A549 (cell line): ENCODE measurements at regions not wholly inside any gene's neighbourhood (a gene's known extent, or its start where the extent isn't known, plus 50 kb on each side); places are given as distances from the start of the nearest gene placed in this dataset.
A peak's percentile ranks its signal among the peaks of the same experiment; 100 is the strongest.

Source experiments
- ATAC-seq, 2 experiments: fragments of 200-7000 bp in 1 of 2; fragments of >200 bp in 1 of 2; cut with Nextera tagmentation in 1 of 2; cut with Tn5 transposase in 1 of 2; 3 replicates each; pipeline versions ENCODE4 v1.8.0 to v1.9.1; 2018 to 2020; ENCODE audit warnings: mild to moderate bottlenecking in 1 of 2, moderate library complexity in 1 of 2
- CTCF ChIA-PET: fragments of 300-600 bp; sonication (Branson Sonifier 250); formaldehyde crosslinking; extraction: SDS; loops from one replicate; lab custom pipeline; 2021; ENCODE audit warnings: antibody characterized with exemption, inconsistent platforms; lab: Yijun Ruan, JAX
- POLR2A ChIA-PET: fragments of 350-600 bp; formaldehyde crosslinking; extraction: SDS; loops from one replicate; lab custom pipeline; 2021; ENCODE audit warnings: antibody characterized with exemption, inconsistent platforms; lab: Yijun Ruan, JAX
- DNase-seq, 2 experiments: peaks; one replicate each; pipeline versions ENCODE4 v3.0.0 to v3.0.0-alpha.2; 2011 to 2016; ENCODE audit warnings: low read depth in 1 of 2, low spot score in 1 of 2
- FAIRE-seq: peaks from 2 replicates; lab custom pipeline; 2011; peaks lifted over from hg19 to GRCh38; lab: Jason Lieb, UNC
- H3K27ac ChIP-seq, 2 experiments: fragments of >200 bp; sonication (Bioruptor Twin); formaldehyde crosslinking; 3 replicates each; pipeline ENCODE4 v1.5.1; 2016 to 2017
- H3K4me1 ChIP-seq: fragments of >200 bp; sonication (Bioruptor Twin); formaldehyde crosslinking; 3 replicates; pipeline ENCODE4 v1.6.1; 2016
- H3K4me2 ChIP-seq: fragments of >200 bp; sonication (Bioruptor Twin); formaldehyde crosslinking; 3 replicates; pipeline ENCODE4 v1.6.1; 2016
- H3K4me3 ChIP-seq: fragments of >200 bp; sonication (Bioruptor Twin); formaldehyde crosslinking; 3 replicates; pipeline ENCODE4 v1.5.1; 2016
- H3K9me3 ChIP-seq: fragments of >200 bp; sonication (Bioruptor Twin); formaldehyde crosslinking; 3 replicates; pipeline ENCODE4 v1.6.1; 2016
- CBX8 ChIP-seq: fragments of 200-600 bp; sonication (generic); IDR thresholded peaks from 2 replicates; pipeline ENCODE4 v1.6.1; 2016
- CHD2 ChIP-seq: fragments of 150-350 bp; IDR thresholded peaks from 2 replicates; pipeline ENCODE4 v1.6.1; 2014; ENCODE audit warnings: low read length; ENCODE audit not compliant: partially characterized antibody
- EHF ChIP-seq: fragments of 250-450 bp; sonication (Bioruptor Pico); IDR thresholded peaks from 2 replicates; pipeline ENCODE4 v1.5.0; 2020; ENCODE audit warnings: mild to moderate bottlenecking
- EP300 ChIP-seq, 2 experiments: fragments of >200 bp; sonication (Bioruptor Twin); formaldehyde crosslinking; IDR thresholded peaks; 2 replicates in 1 of 2; 3 replicates in 1 of 2; pipeline ENCODE4 v1.6.1; 2016 to 2017
- FOSB ChIP-seq: fragments of 250-450 bp; sonication (Bioruptor Pico); IDR thresholded peaks from 2 replicates; pipeline ENCODE4 v1.5.0; 2020; ENCODE audit warnings: mild to moderate bottlenecking, moderate library complexity
- FOXS1 ChIP-seq: fragments of 250-450 bp; sonication (Bioruptor Pico); IDR thresholded peaks from 2 replicates; pipeline ENCODE4 v1.5.0; 2020; ENCODE audit warnings: mild to moderate bottlenecking, moderate library complexity
- GATA3 ChIP-seq: IDR thresholded peaks from 2 replicates; pipeline ENCODE4 v1.6.1; 2012; ENCODE audit warnings: borderline replicate concordance
- JUN ChIP-seq, 2 experiments: fragments of >200 bp; sonication (Bioruptor Twin); formaldehyde crosslinking; IDR thresholded peaks; 2 replicates in 1 of 2; 3 replicates in 1 of 2; pipeline ENCODE4 v1.6.1; 2016 to 2017
- MAFK ChIP-seq: fragments of 450-650 bp; IDR thresholded peaks from 2 replicates; pipeline ENCODE4 v1.6.1; 2014; ENCODE audit not compliant: partially characterized antibody
- MAZ ChIP-seq: fragments of 150-350 bp; IDR thresholded peaks from 2 replicates; pipeline ENCODE4 v1.6.1; 2014; ENCODE audit warnings: antibody characterized with exemption, low read depth, low read length, borderline replicate concordance
- POLR2A ChIP-seq: IDR thresholded peaks from 2 replicates; pipeline ENCODE4 v1.6.1; 2012; ENCODE audit warnings: mild to moderate bottlenecking, low read length
- POLR2AphosphoS2 ChIP-seq: conservative IDR thresholded peaks from 2 replicates; pipeline ENCODE4 v1.6.1; 2012; ENCODE audit warnings: low read length, improper control_type of control experiment, inconsistent platforms
- RNF2 ChIP-seq: fragments of 200-600 bp; sonication (generic); IDR thresholded peaks from 2 replicates; pipeline ENCODE4 v1.6.1; 2016; ENCODE audit warnings: low read depth, mild to moderate bottlenecking, antibody characterized with exemption, moderate library complexity, borderline replicate concordance
- SMC3 ChIP-seq: fragments of >200 bp; sonication (Bioruptor Twin); formaldehyde crosslinking; IDR thresholded peaks from 3 replicates; pipeline ENCODE4 v1.6.1; 2018; ENCODE audit warnings: inconsistent platforms
- SREBF2 ChIP-seq: fragments of 450-650 bp; IDR thresholded peaks from 2 replicates; pipeline ENCODE4 v1.6.1; 2014; ENCODE audit warnings: mild to moderate bottlenecking, moderate library complexity
- ZNF302 ChIP-seq: fragments of 250-450 bp; sonication (Bioruptor Pico); IDR thresholded peaks from 2 replicates; pipeline ENCODE4 v1.9.0; 2021; ENCODE audit warnings: inconsistent platforms, mild to moderate bottlenecking, moderate library complexity
- WGBS: methylation state at CpG from one replicate; pipeline ENCODE4 v1.1.6; 2017; ENCODE audit errors: missing lambda C conversion rate; 5-methylcytosine and 5-hydroxymethylcytosine counted together
- TF ChIP-seq, protein P1 (sequence below): fragments of 250-450 bp; sonication (Bioruptor Pico); IDR thresholded peaks from 2 replicates; pipeline ENCODE4 v1.5.0; 2021; ENCODE audit warnings: mild to moderate bottlenecking, moderate library complexity, borderline replicate concordance
- TF ChIP-seq, protein P2 (sequence below): fragments of 250-450 bp; sonication (Bioruptor Pico); IDR thresholded peaks from 2 replicates; pipeline ENCODE4 v1.5.0; 2020; ENCODE audit warnings: low read depth, mild to moderate bottlenecking, moderate library complexity
- TF ChIP-seq, protein P3 (sequence below): fragments of >200 bp; sonication (Bioruptor Twin); formaldehyde crosslinking; IDR thresholded peaks from 3 replicates; pipeline ENCODE4 v1.5.1; 2016
- TF ChIP-seq, protein P4 (sequence below): fragments of >200 bp; sonication (Bioruptor Twin); formaldehyde crosslinking; IDR thresholded peaks from 2 replicates; pipeline ENCODE4 v1.6.1; 2016
- TF ChIP-seq, protein P5 (sequence below): IDR thresholded peaks from 2 replicates; pipeline ENCODE4 v1.6.1; 2012; ENCODE audit warnings: low read depth, borderline replicate concordance

DNA sequence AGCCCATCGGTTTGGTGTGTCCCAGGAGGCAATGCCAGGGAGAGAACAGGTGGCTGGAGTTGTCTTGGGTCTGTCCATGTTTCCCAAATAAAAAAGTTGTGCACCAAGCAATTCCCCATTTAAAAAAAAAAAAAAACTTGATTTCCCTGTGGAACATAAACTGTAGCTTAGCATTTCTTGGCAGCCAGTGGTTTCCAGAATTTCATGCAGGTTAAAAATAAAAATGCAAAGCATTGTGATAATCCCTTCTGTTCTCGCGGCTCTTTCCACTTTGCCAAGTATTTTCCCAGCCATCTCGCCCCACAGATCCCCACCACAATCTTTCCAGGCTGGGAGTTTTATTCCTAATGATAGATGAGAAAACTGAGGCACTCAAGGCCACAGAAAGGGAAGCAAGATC, 51.4 kb upstream of the MSX1 start:
- TF ChIP-seq FOSB, result no peak
- no peak for TF ChIP-seq EP300 (IDR thresholded peaks at IDR 0.05)
- no peak for TF ChIP-seq EHF (CRISPR knock-in tag)
- no peak for TF ChIP-seq ZNF302 (CRISPR knock-in tag)
- TF ChIP-seq, protein P1, sequence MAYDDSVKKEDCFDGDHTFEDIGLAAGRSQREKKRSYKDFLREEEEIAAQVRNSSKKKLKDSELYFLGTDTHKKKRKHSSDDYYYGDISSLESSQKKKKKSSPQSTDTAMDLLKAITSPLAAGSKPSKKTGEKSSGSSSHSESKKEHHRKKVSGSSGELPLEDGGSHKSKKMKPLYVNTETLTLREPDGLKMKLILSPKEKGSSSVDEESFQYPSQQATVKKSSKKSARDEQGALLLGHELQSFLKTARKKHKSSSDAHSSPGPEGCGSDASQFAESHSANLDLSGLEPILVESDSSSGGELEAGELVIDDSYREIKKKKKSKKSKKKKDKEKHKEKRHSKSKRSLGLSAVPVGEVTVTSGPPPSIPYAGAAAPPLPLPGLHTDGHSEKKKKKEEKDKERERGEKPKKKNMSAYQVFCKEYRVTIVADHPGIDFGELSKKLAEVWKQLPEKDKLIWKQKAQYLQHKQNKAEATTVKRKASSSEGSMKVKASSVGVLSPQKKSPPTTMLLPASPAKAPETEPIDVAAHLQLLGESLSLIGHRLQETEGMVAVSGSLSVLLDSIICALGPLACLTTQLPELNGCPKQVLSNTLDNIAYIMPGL, result no peak
- TF ChIP-seq SREBF2, result no peak
- no peak for TF ChIP-seq FOXS1 (CRISPR knock-in tag)
- no peak for TF ChIP-seq RNF2
- no peak for TF ChIP-seq CBX8
- no peak for TF ChIP-seq CHD2
- no peak for TF ChIP-seq GATA3
- no peak for TF ChIP-seq MAZ
- no peak for TF ChIP-seq SMC3

DNA sequence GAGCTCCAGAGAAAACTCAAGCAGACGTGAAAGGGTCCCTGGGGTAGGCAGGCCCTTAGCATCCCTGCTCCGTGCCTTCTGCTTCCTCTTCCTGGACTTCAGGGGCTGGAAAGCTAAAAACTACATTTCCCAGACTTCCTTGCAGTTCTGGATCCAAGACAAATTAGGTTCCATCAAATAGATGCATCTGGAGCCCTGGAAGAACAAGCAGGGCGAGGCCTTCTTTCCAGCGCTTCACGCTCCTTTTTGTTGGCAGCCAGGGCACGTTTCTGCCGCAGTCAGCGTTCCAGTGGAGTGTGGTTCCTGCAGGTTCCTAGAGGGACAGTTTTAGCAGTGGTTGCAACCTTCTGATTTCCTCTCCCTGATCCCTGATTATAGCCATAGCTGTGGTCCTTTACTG, 53.6 kb upstream of the MSX1 start:
- WGBS, result 58% methylated on average over 8 of the region's 8 CpGs

More for the DNA sequence above, 51.4 kb upstream of the MSX1 start:
- POLR2A ChIA-PET, result no interaction called here
- CTCF ChIA-PET, result no interaction called here
- 0 out of 3 replicates have a peak, but pooled peaks cover 4% of the 10 kb centered on the region for H3K9me3 ChIP-seq
- H3K4me1 ChIP-seq, result no peaks in the 10 kb centered on the region
- H3K4me3 ChIP-seq, result no peak overlapping the region
- FAIRE-seq, result no peak
- no peak for DNase-seq
- 63% methylated on average over 3 of the region's 4 CpGs for WGBS
- H3K4me2 ChIP-seq, result no peak overlapping the region
- no peak for ATAC-seq
- H3K27ac ChIP-seq, result no peak overlapping the region

DNA sequence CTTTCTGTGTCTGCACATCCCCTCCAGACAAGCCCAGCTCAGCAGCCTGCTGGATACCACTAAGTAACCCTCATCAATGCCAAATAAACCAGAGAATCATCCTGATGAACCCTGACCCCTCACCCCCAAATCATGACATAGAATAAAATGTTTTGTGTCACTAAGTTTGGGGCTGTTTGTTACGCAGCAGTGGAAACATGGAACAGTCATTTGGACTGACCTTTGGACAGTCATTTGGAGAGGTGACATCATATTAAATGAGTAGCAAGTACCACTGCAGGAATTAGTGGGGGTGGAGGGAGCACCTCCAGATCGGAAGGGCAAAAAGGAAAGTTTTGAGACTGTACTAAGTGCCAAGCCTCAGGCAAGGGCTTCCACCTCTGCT, 55.6 kb upstream of the MSX1 start:
- POLR2A ChIA-PET, result no interaction called here
- CTCF ChIA-PET, result no interaction called here
- WGBS, result 21% methylated on average over 2 of the region's 2 CpGs

More for the DNA sequence above, 53.6 kb upstream of the MSX1 start:
- CTCF ChIA-PET, result no interaction called here
- ATAC-seq (no peak), DNase-seq (no peak), FAIRE-seq (no peak)
- Histone ChIP-seq H3K9me3 (0 out of 3 replicates have a peak, but pooled peaks cover 4% of the 10 kb centered on the region), H3K4me2 (no peak overlapping the region), H3K4me3 (no peak overlapping the region), H3K4me1 (no peaks in the 10 kb centered on the region), H3K27ac (no peak overlapping the region)
- TF ChIP-seq JUN (IDR thresholded peaks at IDR 0.05) (no peak), MAFK (peak; percentile 3)
- POLR2A ChIA-PET, result no interaction called here

More for the DNA sequence above, 55.6 kb upstream of the MSX1 start:
- ATAC-seq (no peak), FAIRE-seq (no peak), DNase-seq (no peak)
- H3K27ac ChIP-seq, result no peak overlapping the region
- 0 out of 3 replicates have a peak, but pooled peaks cover 4% of the 10 kb centered on the region for H3K9me3 ChIP-seq
- no peak overlapping the region for H3K4me2 ChIP-seq
- TF ChIP-seq GATA3 (no peak), POLR2A (no peak), CBX8 (no peak), FOXS1 (CRISPR knock-in tag) (no peak), POLR2AphosphoS2 (no peak)
- TF ChIP-seq, protein P2, sequence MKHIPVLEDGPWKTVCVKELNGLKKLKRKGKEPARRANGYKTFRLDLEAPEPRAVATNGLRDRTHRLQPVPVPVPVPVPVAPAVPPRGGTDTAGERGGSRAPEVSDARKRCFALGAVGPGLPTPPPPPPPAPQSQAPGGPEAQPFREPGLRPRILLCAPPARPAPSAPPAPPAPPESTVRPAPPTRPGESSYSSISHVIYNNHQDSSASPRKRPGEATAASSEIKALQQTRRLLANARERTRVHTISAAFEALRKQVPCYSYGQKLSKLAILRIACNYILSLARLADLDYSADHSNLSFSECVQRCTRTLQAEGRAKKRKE (CRISPR knock-in tag), result no peak
- TF ChIP-seq, protein P3, sequence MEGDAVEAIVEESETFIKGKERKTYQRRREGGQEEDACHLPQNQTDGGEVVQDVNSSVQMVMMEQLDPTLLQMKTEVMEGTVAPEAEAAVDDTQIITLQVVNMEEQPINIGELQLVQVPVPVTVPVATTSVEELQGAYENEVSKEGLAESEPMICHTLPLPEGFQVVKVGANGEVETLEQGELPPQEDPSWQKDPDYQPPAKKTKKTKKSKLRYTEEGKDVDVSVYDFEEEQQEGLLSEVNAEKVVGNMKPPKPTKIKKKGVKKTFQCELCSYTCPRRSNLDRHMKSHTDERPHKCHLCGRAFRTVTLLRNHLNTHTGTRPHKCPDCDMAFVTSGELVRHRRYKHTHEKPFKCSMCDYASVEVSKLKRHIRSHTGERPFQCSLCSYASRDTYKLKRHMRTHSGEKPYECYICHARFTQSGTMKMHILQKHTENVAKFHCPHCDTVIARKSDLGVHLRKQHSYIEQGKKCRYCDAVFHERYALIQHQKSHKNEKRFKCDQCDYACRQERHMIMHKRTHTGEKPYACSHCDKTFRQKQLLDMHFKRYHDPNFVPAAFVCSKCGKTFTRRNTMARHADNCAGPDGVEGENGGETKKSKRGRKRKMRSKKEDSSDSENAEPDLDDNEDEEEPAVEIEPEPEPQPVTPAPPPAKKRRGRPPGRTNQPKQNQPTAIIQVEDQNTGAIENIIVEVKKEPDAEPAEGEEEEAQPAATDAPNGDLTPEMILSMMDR, result no peak
- TF ChIP-seq, protein P1, result no peak
- TF ChIP-seq, protein P4, sequence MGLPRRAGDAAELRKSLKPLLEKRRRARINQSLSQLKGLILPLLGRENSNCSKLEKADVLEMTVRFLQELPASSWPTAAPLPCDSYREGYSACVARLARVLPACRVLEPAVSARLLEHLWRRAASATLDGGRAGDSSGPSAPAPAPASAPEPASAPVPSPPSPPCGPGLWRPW, result no peak
- TF ChIP-seq, protein P5, sequence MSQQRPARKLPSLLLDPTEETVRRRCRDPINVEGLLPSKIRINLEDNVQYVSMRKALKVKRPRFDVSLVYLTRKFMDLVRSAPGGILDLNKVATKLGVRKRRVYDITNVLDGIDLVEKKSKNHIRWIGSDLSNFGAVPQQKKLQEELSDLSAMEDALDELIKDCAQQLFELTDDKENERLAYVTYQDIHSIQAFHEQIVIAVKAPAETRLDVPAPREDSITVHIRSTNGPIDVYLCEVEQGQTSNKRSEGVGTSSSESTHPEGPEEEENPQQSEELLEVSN, result no peak
- H3K4me1 ChIP-seq, result no peaks in the 10 kb centered on the region
- no peak overlapping the region for H3K4me3 ChIP-seq
